OCI-LY7 (cell line): ENCODE measurements at regions not wholly inside any gene's neighbourhood (a gene's known extent, or its start where the extent isn't known, plus 50 kb on each side); places are given as distances from the start of the nearest gene placed in this dataset.

Source experiments
- BruUV-seq: library from RNA; stranded (reverse); fragments of 400-500 nt; replicated peaks from 2 replicates; lab custom pipeline; 2021; lab: Mats Ljungman, UMichigan
- CTCF ChIA-PET: fragments of 300-600 bp; sonication (Branson Sonifier 250); formaldehyde crosslinking; loops from one replicate; lab custom pipeline; 2022; ENCODE audit warnings: antibody characterized with exemption; ENCODE audit not compliant: unreplicated experiment; lab: Charles Lee
- POLR2A ChIA-PET: fragments of 300-600 bp; sonication (Branson Sonifier 250); formaldehyde crosslinking; loops from one replicate; lab custom pipeline; 2022; ENCODE audit warnings: antibody characterized with exemption; lab: Charles Lee
- DNase-seq: peaks from one replicate; pipeline ENCODE4 v3.0.0-alpha.2; 2015; ENCODE audit warnings: low spot score
- H2AFZ ChIP-seq: fragments of 200-600 bp; sonication (generic), shearing (Covaris generic); 2 replicates; pipeline ENCODE4 v1.6.1; 2014; ENCODE audit warnings: mild to moderate bottlenecking, antibody characterized with exemption, low read length, moderate library complexity
- H3K27ac ChIP-seq: fragments of 200-600 bp; sonication (generic); 2 replicates; pipeline ENCODE4 v1.5.1; 2014; ENCODE audit warnings: mixed run types, low read depth, mild to moderate bottlenecking, moderate library complexity, low read length, inconsistent platforms; ENCODE audit not compliant: poor library complexity, severe bottlenecking
- H3K36me3 ChIP-seq: fragments of 200-600 bp; sonication (generic); 2 replicates; pipeline ENCODE4 v1.6.1; 2014; ENCODE audit warnings: mild to moderate bottlenecking, antibody characterized with exemption, low read length, moderate library complexity, mixed read lengths; ENCODE audit not compliant: insufficient read depth
- H3K4me1 ChIP-seq: fragments of 200-600 bp; sonication (generic); 2 replicates; pipeline ENCODE4 v1.5.1; 2014; ENCODE audit warnings: mild to moderate bottlenecking, low read length; ENCODE audit not compliant: insufficient read depth, poor library complexity, severe bottlenecking
- H3K4me2 ChIP-seq: fragments of 200-600 bp; sonication (generic); 2 replicates; pipeline ENCODE4 v1.6.1; 2014; ENCODE audit warnings: mild to moderate bottlenecking, low read length
- H3K4me3 ChIP-seq: fragments of 200-600 bp; sonication (generic); 2 replicates; pipeline ENCODE4 v1.5.1; 2014; ENCODE audit warnings: mild to moderate bottlenecking, low read depth, low read length; ENCODE audit not compliant: poor library complexity, severe bottlenecking
- H3K79me2 ChIP-seq: fragments of 200-600 bp; sonication (generic); 2 replicates; pipeline ENCODE4 v1.6.1; 2016; ENCODE audit warnings: low read depth, mild to moderate bottlenecking, low read length, moderate library complexity, mixed read lengths; ENCODE audit not compliant: insufficient read depth
- H3K9me2 ChIP-seq: fragments of 200-600 bp; sonication (generic); 2 replicates; pipeline ENCODE4 v1.6.1; 2016; ENCODE audit warnings: mild to moderate bottlenecking, low read length, mixed read lengths; ENCODE audit not compliant: insufficient read depth
- H3K9me3 ChIP-seq: fragments of 200-600 bp; sonication (generic); 2 replicates; pipeline ENCODE4 v1.6.1; 2014; ENCODE audit warnings: mild to moderate bottlenecking, mixed run types, low read length, mixed read lengths
- H4K20me1 ChIP-seq: fragments of 200-600 bp; sonication (generic); 2 replicates; pipeline ENCODE4 v1.6.1; 2014; ENCODE audit warnings: mild to moderate bottlenecking, antibody characterized with exemption, low read length, moderate library complexity, mixed read lengths; ENCODE audit not compliant: insufficient read depth
- CTCF ChIP-seq: fragments of 200-600 bp; sonication (generic); conservative IDR thresholded peaks from 2 replicates; pipeline ENCODE4 v1.5.1; 2014; ENCODE audit warnings: mild to moderate bottlenecking, antibody characterized with exemption, low read length, moderate library complexity, mixed read lengths
- EZH2phosphoT487 ChIP-seq: fragments of 200-600 bp; sonication (generic); IDR thresholded peaks from 2 replicates; pipeline ENCODE4 v1.6.1; 2018; ENCODE audit warnings: low read depth, borderline replicate concordance, mild to moderate bottlenecking, mixed run types, antibody characterized with exemption, low read length, moderate library complexity, mixed read lengths
- intact Hi-C: fragments of 100-400 bp; cut with micrococcal nuclease; formaldehyde crosslinking; loops from one replicate; pipeline ENCODE4 v1.10.0; 2022; ENCODE audit not compliant: unreplicated experiment

- H3K79me2 ChIP-seq: no peaks in the 10 kb centered on the region
- no peak for DNase-seq
- ChIA-PET POLR2A (interaction anchor here (0.6 to 0.7 kb wide), 2 partner anchors 104 to 337 kb away, joined by 3 read pairs; no protein-coding TSS in a partner anchor), CTCF (no interaction called here)
- H2AFZ ChIP-seq: no peak overlapping the region
- BruUV-seq: no TSS peak
- no peaks in the 10 kb centered on the region for H3K9me2 ChIP-seq
- TF ChIP-seq CTCF: no peak
- TF ChIP-seq EZH2phosphoT487: no peak
- no peaks in the 10 kb centered on the region for H4K20me1 ChIP-seq
- H3K4me1 ChIP-seq: no peaks in the 10 kb centered on the region
- intact Hi-C loops: no loop called here
- H3K9me3 ChIP-seq: no peaks in the 10 kb centered on the region
- H3K4me2 ChIP-seq: no peak overlapping the region
- H3K36me3 ChIP-seq: no peaks in the 10 kb centered on the region
- no peak overlapping the region for H3K27ac ChIP-seq
- no peak overlapping the region for H3K4me3 ChIP-seq
Observed at GRCh38 chr1:98330224-98330623, 331.3 kb upstream of the SNX7 start.

- no peak overlapping the region for H3K4me2 ChIP-seq
- no peak overlapping the region for H3K27ac ChIP-seq
- no peaks in the 10 kb centered on the region for H3K36me3 ChIP-seq
- H3K9me3 ChIP-seq: no peaks in the 10 kb centered on the region
- H3K9me2 ChIP-seq: no peaks in the 10 kb centered on the region
- H3K79me2 ChIP-seq: no peaks in the 10 kb centered on the region
- H4K20me1 ChIP-seq: no peaks in the 10 kb centered on the region
- TF ChIP-seq EZH2phosphoT487: no peak
- TF ChIP-seq CTCF: no peak
- CTCF ChIA-PET: no interaction called here
- no peak overlapping the region for H2AFZ ChIP-seq
- H3K4me3 ChIP-seq: no peak overlapping the region
- DNase-seq: no peak
- intact Hi-C loops: no loop called here
- BruUV-seq: no TSS peak
- no peaks in the 10 kb centered on the region for H3K4me1 ChIP-seq
- POLR2A ChIA-PET: interaction anchor here (0.6 kb wide), 1 partner anchor 108 kb away, joined by 3 read pairs; no protein-coding TSS in a partner anchor
Observed at GRCh38 chr1:98328855-98329254, 332.7 kb upstream of the SNX7 start.

DNA sequence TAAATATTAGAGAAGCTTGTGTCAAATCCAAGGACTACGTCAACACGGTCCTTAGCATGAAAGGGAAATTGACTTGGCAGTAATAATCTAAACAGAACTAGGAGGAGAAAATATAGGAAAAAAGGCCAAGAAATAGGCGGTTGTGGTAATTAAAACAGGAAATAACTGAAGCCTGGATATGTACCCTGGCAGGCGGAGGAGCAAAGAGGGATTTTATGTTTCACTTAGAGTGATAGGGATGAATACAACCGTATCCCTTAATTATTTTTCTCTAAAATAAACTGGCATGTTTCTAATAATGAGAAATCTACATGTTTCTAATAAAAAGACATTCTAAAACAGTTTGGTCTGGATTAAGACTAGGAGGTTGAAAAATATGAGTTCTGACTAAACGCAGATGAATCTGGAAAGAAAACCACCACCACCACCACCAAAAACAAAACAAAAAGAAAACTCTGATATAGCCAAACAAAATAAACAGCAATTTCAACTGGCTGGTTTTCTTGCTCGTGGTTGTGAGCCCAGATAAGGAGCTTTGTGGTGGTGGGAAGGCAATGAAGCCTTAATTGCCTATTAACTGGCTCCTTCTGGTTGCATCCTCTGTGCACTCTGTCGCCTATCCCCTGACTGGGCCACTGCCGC, 334.2 kb upstream of the SNX7 start:
- H2AFZ ChIP-seq: no peak overlapping the region
- no peak overlapping the region for H3K4me2 ChIP-seq
- H3K79me2 ChIP-seq: no peaks in the 10 kb centered on the region
- intact Hi-C loops: no loop called here
- no peak for DNase-seq
- H4K20me1 ChIP-seq: no peaks in the 10 kb centered on the region
- H3K4me1 ChIP-seq: no peaks in the 10 kb centered on the region
- ChIA-PET CTCF (no interaction called here), POLR2A (no interaction called here)
- no peaks in the 10 kb centered on the region for H3K9me3 ChIP-seq
- no peaks in the 10 kb centered on the region for H3K36me3 ChIP-seq
- H3K9me2 ChIP-seq: no peaks in the 10 kb centered on the region
- TF ChIP-seq EZH2phosphoT487 (no peak), CTCF (no peak)
- BruUV-seq: no TSS peak
- H3K27ac ChIP-seq: no peak overlapping the region
- no peak overlapping the region for H3K4me3 ChIP-seq
